Activated CD4-positive, alpha-beta T cell treated with anti-CD3 and anti-CD28 coated beads, Interleukin-2, amount 10 ng/mL, durations not matched to agents 24 days and 14 days (primary cell): ENCODE measurements at regions not wholly inside any gene's neighbourhood (a gene's known extent, or its start where the extent isn't known, plus 50 kb on each side); places are given as distances from the start of the nearest gene placed in this dataset.

Source experiments
- DNase-seq: peaks from one replicate; pipeline ENCODE4 v3.0.0; 2022
- H3K27ac Mint-ChIP-seq: one replicate; pipeline ENCODE4 v1.8.0; 2022; ENCODE audit warnings: mild to moderate bottlenecking, mixed read lengths
- H3K27me3 Mint-ChIP-seq: one replicate; pipeline ENCODE4 v1.8.0; 2022; ENCODE audit warnings: mixed read lengths
- H3K36me3 Mint-ChIP-seq: one replicate; pipeline ENCODE4 v1.8.0; 2022; ENCODE audit warnings: low read depth, mild to moderate bottlenecking, mixed read lengths
- H3K4me1 Mint-ChIP-seq: one replicate; pipeline ENCODE4 v1.8.0; 2021; ENCODE audit warnings: mixed read lengths
- H3K4me3 Mint-ChIP-seq: one replicate; pipeline ENCODE4 v1.8.0; 2022; ENCODE audit warnings: mild to moderate bottlenecking, moderate library complexity, mixed read lengths
- H3K9me3 Mint-ChIP-seq: one replicate; pipeline ENCODE4 v1.8.0; 2021; ENCODE audit warnings: mixed read lengths
- intact Hi-C: fragments of 100-400 bp; cut with micrococcal nuclease; formaldehyde crosslinking; loops from one replicate; pipeline ENCODE4 v1.15.1; 2023

DNA sequence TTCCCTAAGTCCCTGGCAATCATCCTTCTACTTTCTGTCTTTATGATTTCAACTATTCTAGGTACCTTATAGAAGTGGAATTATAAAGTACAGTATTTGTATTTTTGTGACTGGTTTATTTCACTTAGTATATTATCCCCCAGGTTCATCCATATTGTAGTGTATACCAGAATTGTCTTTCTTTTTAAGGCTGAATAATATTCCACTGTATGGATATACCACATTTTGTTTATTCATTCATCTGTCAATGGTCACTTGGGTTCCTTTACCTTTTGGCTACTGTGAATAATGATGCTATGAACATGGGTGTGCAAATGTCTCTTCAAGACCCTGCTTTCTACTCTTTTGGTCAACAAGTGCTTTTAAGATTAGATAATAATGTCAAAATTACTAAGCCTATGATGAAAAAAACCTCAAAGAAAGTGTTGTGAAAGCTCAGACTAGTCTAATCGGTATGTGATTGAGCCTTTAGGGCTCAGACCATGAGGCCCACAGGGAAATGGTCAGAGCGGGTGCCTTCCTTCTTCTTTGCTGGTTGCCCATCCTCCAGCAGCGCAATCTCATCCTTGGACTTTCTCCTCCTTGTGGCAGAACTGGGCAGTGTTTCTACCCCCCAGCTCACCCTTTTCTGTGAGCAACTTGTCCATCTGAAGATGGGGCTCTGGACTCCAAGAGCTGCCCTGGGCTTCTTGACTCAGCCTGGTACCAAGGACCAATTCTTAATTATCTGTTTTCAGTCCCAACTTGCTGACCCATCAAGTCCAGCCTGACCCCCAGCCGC is 105.4 kb downstream of the TTC8 start:
- intact Hi-C loops: no loop called here
- no peaks in the 10 kb centered on the region for H3K27me3 Mint-ChIP-seq
- H3K36me3 Mint-ChIP-seq: no peaks in the 10 kb centered on the region
- no peak overlapping the region for H3K4me3 Mint-ChIP-seq
- no peak for DNase-seq
- H3K4me1 Mint-ChIP-seq: no peaks in the 10 kb centered on the region
- H3K27ac Mint-ChIP-seq: no peak overlapping the region
- no peaks in the 10 kb centered on the region for H3K9me3 Mint-ChIP-seq

DNA sequence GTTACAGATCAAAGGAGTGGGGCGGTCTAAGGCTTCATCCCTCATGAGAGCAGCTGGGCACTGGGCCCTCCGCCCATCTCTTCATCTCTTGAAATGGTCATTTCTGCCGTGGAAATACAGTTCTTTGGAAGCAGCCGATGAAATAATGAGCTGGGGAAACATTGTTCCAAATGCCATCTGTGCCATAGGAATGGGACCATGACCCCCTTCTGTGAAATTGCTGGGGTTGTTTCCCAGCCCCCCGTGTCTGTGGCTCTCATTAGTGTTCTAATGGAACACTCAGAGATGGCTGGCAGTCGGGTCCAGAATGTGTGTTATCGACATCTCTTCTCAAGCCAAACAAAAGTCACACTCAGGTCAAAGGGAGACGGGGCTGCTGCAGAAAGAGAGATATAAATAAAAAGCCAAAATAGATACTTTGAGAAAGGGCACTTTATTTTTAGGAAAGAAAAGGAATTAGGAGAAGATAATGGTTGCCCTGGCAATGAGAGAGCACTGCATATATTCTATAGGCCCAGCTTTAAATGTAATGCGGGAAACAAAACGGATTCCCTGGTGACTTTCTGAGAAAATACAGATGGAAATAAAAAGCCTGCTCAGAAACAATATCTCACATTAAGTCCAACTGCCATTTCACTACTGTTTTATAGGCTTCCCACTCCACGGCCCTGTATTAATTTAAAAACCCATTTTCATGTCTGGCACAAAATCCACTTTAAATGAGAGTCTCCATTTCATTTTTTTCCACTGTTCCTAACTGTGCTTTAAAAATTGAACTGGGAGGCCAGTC is 107.1 kb downstream of the TTC8 start:
- H3K4me3 Mint-ChIP-seq: no peak overlapping the region
- no peaks in the 10 kb centered on the region for H3K36me3 Mint-ChIP-seq
- no peak overlapping the region for H3K27ac Mint-ChIP-seq
- intact Hi-C loops: no loop called here
- no peak for DNase-seq
- no peaks in the 10 kb centered on the region for H3K27me3 Mint-ChIP-seq
- no peaks in the 10 kb centered on the region for H3K9me3 Mint-ChIP-seq
- H3K4me1 Mint-ChIP-seq: no peaks in the 10 kb centered on the region

DNA sequence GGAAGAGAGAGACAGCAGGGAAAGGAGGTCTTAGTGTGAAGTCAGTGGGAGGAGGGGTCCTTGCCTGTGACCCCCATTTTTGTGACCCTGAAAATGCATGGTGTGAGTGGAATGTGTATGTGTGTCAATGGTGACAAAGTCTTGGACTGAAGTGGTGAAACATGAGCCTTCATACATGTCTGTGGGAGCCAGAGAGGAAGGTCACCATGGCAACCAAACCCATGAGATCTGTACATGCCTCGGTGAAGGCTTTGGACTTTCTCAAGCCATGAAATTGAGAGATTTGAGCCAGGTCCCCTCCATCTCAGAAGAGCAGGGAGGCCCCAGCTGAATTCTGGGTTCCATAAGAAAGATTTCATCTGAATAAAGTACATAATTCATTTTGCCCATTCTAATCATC is 108.7 kb downstream of the TTC8 start:
- Mint-ChIP-seq H3K36me3 (no peaks in the 10 kb centered on the region), H3K4me3 (no peak overlapping the region), H3K27ac (no peak overlapping the region), H3K9me3 (no peaks in the 10 kb centered on the region), H3K27me3 (no peaks in the 10 kb centered on the region), H3K4me1 (no peaks in the 10 kb centered on the region)
- no peak for DNase-seq
- intact Hi-C loops: no loop called here

DNA sequence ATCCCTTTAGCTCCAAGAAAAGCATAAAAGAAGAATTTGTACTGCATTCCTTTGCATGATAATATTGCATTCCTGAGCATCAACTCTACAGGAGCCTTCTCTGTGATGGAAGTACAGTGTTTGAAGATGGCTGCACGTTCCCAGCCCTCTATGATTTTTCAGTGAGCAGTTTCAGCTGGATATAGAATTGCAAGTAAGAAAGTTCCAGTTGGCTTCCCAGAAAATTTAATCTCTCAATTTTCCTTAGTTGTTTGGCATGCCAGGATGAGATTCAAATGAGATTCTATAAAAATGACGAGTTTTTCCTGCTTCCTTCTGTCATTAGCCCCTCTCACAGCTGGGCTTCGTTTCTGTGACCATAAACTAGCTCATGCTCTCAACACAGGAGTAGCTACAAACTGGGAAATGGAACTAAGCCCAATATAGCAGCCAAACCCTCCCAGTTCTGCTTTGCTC is 109.9 kb downstream of the TTC8 start:
- Mint-ChIP-seq H3K4me3 (no peak overlapping the region), H3K27me3 (no peaks in the 10 kb centered on the region), H3K9me3 (no peaks in the 10 kb centered on the region), H3K4me1 (no peaks in the 10 kb centered on the region), H3K27ac (no peak overlapping the region), H3K36me3 (no peaks in the 10 kb centered on the region)
- DNase-seq: no peak
- intact Hi-C loops: no loop called here

DNA sequence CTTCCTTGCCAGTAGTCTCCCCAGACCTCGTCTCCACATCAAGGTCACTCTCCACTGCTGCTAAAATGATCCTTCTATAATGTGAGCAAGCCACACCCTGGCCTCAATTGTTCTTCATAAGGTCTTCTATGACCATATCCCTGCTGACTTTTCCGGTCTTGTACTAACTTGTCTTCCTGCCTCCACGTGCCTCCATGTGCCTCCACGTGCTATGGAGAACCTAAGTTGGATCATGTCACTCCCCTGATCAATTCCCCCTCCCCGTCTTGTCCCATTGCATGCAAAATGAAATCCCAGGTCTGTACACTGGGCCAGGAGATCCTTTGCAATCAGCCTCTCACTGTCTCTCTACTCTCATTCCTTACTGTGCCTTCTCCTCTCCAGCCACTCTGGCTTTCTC is 110.6 kb downstream of the TTC8 start:
- Mint-ChIP-seq H3K27ac (no peak overlapping the region), H3K27me3 (no peaks in the 10 kb centered on the region), H3K4me3 (no peak overlapping the region), H3K4me1 (no peaks in the 10 kb centered on the region), H3K36me3 (no peaks in the 10 kb centered on the region), H3K9me3 (no peaks in the 10 kb centered on the region)
- intact Hi-C loops: no loop called here
- no peak for DNase-seq

DNA sequence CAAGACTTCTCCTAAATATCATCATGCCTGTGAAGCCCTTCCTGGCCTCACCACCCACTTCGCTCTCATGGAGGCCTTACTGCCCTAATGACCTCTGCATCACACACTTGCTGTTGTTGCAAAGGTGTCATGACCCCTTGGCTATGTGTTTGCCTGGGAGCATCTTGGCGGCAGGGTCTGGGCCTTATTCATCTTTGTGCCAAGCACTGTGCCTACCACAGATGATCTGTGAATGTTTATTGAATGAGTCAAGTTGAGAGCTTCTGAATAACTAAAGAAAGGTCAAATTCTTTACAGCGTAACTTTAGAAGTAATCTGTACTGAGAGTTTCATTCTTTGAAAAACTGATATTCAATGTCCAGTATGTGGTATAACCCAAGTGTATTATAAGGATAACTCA is 113.3 kb downstream of the TTC8 start:
- Mint-ChIP-seq H3K36me3 (no peaks in the 10 kb centered on the region), H3K9me3 (no peaks in the 10 kb centered on the region), H3K4me1 (no peaks in the 10 kb centered on the region), H3K27me3 (no peaks in the 10 kb centered on the region), H3K4me3 (no peak overlapping the region), H3K27ac (no peak overlapping the region)
- no peak for DNase-seq
- intact Hi-C loops: no loop called here

DNA sequence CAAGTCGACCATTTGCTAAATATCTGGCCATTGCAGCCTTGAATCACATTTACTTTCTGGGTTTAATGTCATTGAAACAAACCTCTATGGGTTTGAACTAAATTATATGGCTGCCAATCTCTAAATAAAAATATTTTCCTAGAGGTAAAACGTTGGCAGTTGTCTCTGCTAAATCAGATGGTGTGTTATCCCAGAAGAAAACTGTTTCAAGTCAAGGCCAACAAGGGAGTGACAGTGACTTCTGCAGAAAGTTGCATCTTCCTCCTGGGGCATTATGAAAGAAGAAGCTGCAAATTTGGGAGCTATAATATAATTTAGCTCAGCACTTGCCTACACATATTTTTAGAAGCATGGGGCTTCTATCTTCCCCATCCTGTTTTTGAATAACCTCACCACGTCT is 116.2 kb downstream of the TTC8 start:
- Mint-ChIP-seq H3K36me3 (no peaks in the 10 kb centered on the region), H3K27me3 (no peaks in the 10 kb centered on the region), H3K27ac (no peak overlapping the region), H3K4me3 (no peak overlapping the region), H3K9me3 (no peaks in the 10 kb centered on the region), H3K4me1 (no peaks in the 10 kb centered on the region)
- no peak for DNase-seq
- intact Hi-C loops: no loop called here

DNA sequence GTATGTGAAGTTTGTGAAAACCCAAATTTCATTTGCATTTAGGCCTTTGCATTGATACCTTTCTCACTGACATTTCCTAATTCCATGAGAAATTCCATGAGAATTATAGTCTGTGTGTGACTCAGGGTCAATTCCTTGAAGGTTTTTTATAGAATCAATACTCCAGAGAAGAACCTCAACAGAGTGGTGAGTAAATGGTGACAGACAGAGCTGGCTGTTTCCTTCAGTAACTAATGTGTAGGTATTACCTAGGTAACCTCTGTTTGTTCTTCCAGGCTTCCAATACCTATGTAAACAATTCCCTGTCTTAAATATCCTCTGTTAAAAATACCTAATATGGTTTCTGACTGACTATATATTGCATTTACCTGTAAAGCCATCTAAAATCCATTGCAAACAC is 117.0 kb downstream of the TTC8 start:
- Mint-ChIP-seq H3K4me3 (no peak overlapping the region), H3K36me3 (no peaks in the 10 kb centered on the region), H3K27ac (no peak overlapping the region), H3K4me1 (no peaks in the 10 kb centered on the region), H3K9me3 (no peaks in the 10 kb centered on the region), H3K27me3 (no peaks in the 10 kb centered on the region)
- intact Hi-C loops: no loop called here
- DNase-seq: no peak

DNA sequence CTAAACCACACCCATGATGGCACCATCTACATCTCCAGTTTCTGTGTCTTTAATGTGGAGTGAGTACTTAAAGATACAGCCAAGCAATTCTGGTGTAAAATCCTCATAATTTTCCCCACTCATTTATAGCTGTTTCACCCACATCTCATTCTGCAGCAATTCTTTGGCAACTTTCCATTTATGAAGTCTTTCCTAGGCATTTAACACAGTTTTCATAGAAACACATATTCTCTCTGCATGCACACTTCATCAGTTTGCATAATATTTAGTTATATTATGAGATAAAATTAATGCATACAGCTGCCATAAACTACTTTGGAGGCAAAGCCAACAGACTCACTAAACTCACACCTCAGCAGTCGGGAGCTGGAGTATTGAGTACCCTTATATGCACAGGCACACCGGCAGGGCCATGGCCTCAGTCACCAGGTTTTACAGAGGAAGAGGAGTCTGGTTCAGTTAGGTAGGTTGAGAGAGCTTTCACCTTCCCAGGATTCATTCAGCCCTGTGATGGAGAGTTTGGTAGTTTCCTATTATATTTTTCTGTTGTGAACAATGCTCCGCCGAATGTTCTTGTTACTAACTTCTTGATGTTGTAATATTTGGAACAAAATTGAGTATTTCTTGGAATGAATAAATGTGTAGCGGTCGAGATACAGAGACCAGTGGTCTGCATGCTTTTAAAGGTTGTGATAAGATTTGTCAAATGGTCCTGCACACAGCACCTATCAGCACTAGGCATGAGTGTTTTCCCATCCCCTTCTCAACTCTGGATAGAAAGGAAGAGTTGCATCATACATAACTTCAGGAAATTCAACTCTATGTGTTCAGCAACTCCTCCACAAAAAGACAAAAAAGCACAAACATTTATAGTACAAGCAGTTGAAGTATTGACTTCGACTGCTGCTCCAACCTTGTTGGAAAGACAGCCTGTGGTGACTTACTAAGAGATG is 123.5 kb downstream of the TTC8 start:
- no peak overlapping the region for H3K27ac Mint-ChIP-seq

DNA sequence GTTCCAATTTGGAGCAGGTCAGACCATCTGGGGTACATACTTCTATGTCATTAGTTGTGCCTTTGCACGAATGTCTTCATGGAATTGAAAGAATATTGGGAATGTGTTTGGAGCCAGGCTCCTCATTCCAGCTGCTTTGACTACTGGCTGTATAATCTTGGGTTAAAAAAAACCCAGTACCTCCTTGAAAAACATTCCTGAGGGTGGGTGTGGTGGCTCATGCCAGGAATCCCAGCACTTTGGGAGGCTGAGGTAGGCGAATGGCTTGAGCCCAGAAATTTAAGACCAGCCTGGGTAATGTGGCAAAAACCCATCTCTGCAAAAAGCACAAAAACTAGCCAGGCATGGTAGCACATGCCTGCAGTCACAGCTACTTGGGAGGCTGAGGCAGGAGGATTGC is 125.6 kb downstream of the TTC8 start:
- intact Hi-C loops: no loop called here
- H3K9me3 Mint-ChIP-seq: peaks cover 15% of the 10 kb centered on the region
- H3K4me3 Mint-ChIP-seq: no peak overlapping the region
- DNase-seq: no peak
- no peaks in the 10 kb centered on the region for H3K36me3 Mint-ChIP-seq
- H3K27ac Mint-ChIP-seq: no peak overlapping the region
- H3K4me1 Mint-ChIP-seq: no peaks in the 10 kb centered on the region
- H3K27me3 Mint-ChIP-seq: no peaks in the 10 kb centered on the region

More for the DNA sequence above, 123.5 kb downstream of the TTC8 start:
- Mint-ChIP-seq H3K36me3 (no peaks in the 10 kb centered on the region), H3K27me3 (no peaks in the 10 kb centered on the region), H3K4me3 (no peak overlapping the region), H3K9me3 (peaks cover 10% of the 10 kb centered on the region), H3K4me1 (no peaks in the 10 kb centered on the region)
- intact Hi-C loops: no loop called here
- no peak for DNase-seq

DNA sequence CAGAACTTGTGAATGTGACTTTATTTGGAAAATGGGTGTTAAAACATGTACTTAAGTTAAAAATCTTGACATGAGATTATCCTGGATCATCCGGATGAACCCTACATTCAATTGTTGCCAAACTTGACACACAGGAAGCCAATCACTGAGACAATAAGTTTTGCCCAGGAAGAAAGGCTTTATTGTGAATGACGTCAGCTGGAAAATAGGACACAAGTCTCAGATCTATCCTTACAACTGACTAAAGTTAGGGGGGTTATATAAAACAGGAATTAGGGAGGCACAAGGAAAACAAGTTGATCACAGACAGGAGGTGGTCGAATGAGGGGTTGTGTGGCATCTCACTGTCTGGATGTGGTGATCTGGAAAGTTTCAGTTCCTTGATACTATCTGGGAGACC is 126.9 kb downstream of the TTC8 start:
- peaks cover 15% of the 10 kb centered on the region for H3K9me3 Mint-ChIP-seq
- no peak overlapping the region for H3K4me3 Mint-ChIP-seq

DNA sequence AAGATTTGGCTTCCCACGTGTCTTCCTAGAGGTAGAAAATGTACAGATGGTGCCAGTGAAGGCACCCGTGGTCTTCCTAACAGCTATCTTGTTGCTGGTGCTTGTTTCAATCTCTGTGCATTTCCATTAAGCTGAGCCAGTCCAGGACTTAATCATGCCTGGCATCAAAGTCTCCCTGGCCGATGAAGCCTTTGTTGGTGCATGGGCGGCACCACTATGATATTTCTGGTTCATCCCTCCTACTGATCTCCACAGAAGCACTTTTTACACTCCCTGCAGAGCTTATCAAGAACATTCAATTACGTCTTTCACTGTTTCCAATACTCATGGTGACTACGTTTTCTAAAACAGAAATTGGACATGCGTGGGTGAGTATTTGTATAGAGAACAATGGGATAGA is 128.4 kb downstream of the TTC8 start:
- Mint-ChIP-seq H3K36me3 (no peaks in the 10 kb centered on the region), H3K9me3 (peaks cover 15% of the 10 kb centered on the region)

More for the DNA sequence above, 126.9 kb downstream of the TTC8 start:
- no peak for DNase-seq
- H3K4me1 Mint-ChIP-seq: no peaks in the 10 kb centered on the region
- H3K27me3 Mint-ChIP-seq: no peaks in the 10 kb centered on the region
- H3K27ac Mint-ChIP-seq: no peak overlapping the region
- intact Hi-C loops: no loop called here
- no peaks in the 10 kb centered on the region for H3K36me3 Mint-ChIP-seq

DNA sequence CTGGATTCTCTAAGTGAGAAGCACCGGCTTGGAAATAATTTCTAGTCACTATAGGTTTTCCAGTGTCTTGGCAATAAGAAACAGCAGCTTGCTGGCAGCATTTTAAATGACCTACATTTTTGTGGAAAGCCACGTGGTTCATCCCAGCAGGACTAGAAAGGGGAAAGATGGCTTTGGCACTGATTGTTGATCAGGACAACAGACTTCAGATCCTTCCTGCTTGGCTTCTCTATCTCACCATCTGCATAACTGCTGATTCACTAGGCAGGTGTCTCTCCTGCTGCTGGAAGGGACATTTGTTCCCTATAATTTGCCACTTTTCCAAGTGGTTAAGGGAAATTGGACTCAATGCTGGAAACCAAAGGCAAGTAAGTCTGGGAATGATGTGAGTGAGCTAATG is 131.0 kb downstream of the TTC8 start:
- Mint-ChIP-seq H3K9me3 (peaks cover 15% of the 10 kb centered on the region), H3K4me1 (no peaks in the 10 kb centered on the region), H3K27ac (no peak overlapping the region), H3K27me3 (no peaks in the 10 kb centered on the region), H3K4me3 (no peak overlapping the region), H3K36me3 (no peaks in the 10 kb centered on the region)
- intact Hi-C loops: no loop called here
- no peak for DNase-seq

More for the DNA sequence above, 128.4 kb downstream of the TTC8 start:
- H3K4me1 Mint-ChIP-seq: no peaks in the 10 kb centered on the region
- H3K27me3 Mint-ChIP-seq: no peaks in the 10 kb centered on the region
- no peak overlapping the region for H3K27ac Mint-ChIP-seq
- intact Hi-C loops: no loop called here
- no peak for DNase-seq
- no peak overlapping the region for H3K4me3 Mint-ChIP-seq

DNA sequence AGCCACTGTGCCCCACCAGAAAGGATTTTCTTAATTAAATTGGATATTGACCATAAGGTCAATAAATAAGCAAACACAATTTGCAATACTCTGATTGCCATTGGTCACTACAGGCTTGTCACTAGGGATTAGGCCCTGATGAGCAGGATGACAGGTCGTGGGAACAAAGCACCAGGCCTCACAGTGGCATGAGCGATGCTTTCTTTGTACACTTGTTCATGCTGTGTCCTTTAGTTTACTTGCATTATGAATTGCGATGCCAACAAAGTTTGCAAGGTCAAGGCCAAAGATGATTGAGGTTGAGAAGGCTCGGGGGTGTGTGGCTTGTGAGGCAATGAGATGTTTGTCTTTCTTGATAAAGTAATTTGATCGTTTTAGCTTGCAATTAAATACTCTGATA is 136.0 kb downstream of the TTC8 start:
- DNase-seq: no peak
- Mint-ChIP-seq H3K36me3 (no peaks in the 10 kb centered on the region), H3K27me3 (no peaks in the 10 kb centered on the region), H3K9me3 (no peaks in the 10 kb centered on the region), H3K4me3 (no peak overlapping the region), H3K4me1 (no peaks in the 10 kb centered on the region), H3K27ac (no peak overlapping the region)
- intact Hi-C loops: no loop called here
